Ovary (tissue), 7 donors: ENCODE measurements at regions not wholly inside any gene's neighbourhood (a gene's known extent, or its start where the extent isn't known, plus 50 kb on each side); places are given as distances from the start of the nearest gene placed in this dataset.

Experiments
- DNase-seq, 5 donors: peaks; one replicate each; pipeline ENCODE4 v3.0.0-alpha.2; 2019 to 2020
- H3K27ac ChIP-seq, 2 donors: fragments of 200-600 bp; one replicate each; pipeline versions ENCODE4 v1.5.1 to v1.8.0; 2019 to 2022
- H3K27me3 ChIP-seq: fragments of 200-600 bp; one replicate; pipeline ENCODE4 v1.8.0; 2022
- H3K36me3 ChIP-seq: fragments of 200-600 bp; sonication (generic); one replicate; pipeline ENCODE4 v1.5.1; 2019
- H3K4me1 ChIP-seq: one replicate; pipeline ENCODE4 v1.8.1; 2013; ENCODE audit warnings: mild to moderate bottlenecking, moderate library complexity; ENCODE audit not compliant: insufficient read depth
- H3K4me3 ChIP-seq: fragments of 200-600 bp; sonication (generic); one replicate; pipeline ENCODE4 v1.5.1; 2017
- H3K9me3 ChIP-seq, 2 donors: fragments of 200-600 bp in 1 of 2; sonication (generic) in 1 of 2; one replicate each; pipeline versions ENCODE4 v1.5.1 to v1.8.1; 2013 to 2019; ENCODE audit warnings: mild to moderate bottlenecking in 1 of 2, moderate library complexity in 1 of 2
- EP300 ChIP-seq: sonication (generic); formaldehyde crosslinking; IDR thresholded peaks from one replicate; pipeline ENCODE4 v1.6.1; 2017; ENCODE audit warnings: antibody characterized with exemption
- POLR2A ChIP-seq: fragments of 450-650 bp; IDR thresholded peaks from one replicate; pipeline ENCODE4 v1.6.1; 2017; ENCODE audit warnings: antibody characterized with exemption, mild to moderate bottlenecking, moderate library complexity
- WGBS, 3 donors: extraction: QIAGEN DNeasy Blood & Tissue Kit in 1 of 3; methylation state at CpG; one replicate each; pipeline versions ENCODE4 v1.1.5 to v1.1.7; 2013 to 2017; 5-methylcytosine and 5-hydroxymethylcytosine counted together
- intact Hi-C, 4 donors: fragments of 100-400 bp; cut with DNase I; formaldehyde crosslinking; loops; one replicate each; pipeline versions ENCODE4 v1.11.0 to v1.15.1; 2022 to 2023
- TF ChIP-seq, protein P1 (sequence below), 3 donors: fragments of 450-650 bp in 2 of 3; fragments of 200-600 bp in 1 of 3; IDR thresholded peaks; one replicate each; pipeline versions ENCODE4 v1.5.1 to v1.8.0; 2016 to 2022; ENCODE audit warnings: antibody characterized with exemption in 3 of 3, mild to moderate bottlenecking in 1 of 3
- donor health status: DM: no; HTN: no; CAD: no; lungs with moderate emphysema.
- donor health status: DM: no; HTN: no; CAD: no.
- donor health status: Bipolar disorder and iron deficiency.
- donor health status: DM: no; HTN: no; CAD: no.
- donor health status: DM: yes; HTN: yes; CAD: no.

DNA sequence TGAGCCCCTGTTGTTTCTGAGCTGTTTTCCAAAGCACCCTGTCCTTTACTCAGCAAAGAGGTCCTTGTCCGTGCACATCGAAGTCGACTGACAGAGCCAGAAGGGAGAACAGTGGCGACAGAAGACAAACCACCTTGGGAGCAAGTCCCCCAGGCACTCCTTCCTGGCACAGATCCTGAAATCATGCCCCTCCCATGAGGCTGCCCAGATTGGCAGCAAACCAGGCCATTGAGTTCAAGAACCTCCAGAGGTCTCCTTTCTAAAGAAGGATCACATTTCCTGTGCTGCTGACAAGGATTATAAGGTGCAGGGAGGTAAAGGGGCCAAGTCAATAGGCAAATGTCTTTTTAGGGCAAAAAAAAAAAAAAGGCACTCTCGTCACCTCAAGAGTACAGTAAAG, 84.7 kb upstream of the HIVEP3 start:
- TF ChIP-seq EP300 (no peak), POLR2A (no peak)
- TF ChIP-seq, protein P1, sequence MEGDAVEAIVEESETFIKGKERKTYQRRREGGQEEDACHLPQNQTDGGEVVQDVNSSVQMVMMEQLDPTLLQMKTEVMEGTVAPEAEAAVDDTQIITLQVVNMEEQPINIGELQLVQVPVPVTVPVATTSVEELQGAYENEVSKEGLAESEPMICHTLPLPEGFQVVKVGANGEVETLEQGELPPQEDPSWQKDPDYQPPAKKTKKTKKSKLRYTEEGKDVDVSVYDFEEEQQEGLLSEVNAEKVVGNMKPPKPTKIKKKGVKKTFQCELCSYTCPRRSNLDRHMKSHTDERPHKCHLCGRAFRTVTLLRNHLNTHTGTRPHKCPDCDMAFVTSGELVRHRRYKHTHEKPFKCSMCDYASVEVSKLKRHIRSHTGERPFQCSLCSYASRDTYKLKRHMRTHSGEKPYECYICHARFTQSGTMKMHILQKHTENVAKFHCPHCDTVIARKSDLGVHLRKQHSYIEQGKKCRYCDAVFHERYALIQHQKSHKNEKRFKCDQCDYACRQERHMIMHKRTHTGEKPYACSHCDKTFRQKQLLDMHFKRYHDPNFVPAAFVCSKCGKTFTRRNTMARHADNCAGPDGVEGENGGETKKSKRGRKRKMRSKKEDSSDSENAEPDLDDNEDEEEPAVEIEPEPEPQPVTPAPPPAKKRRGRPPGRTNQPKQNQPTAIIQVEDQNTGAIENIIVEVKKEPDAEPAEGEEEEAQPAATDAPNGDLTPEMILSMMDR (IDR thresholded peaks at IDR 0.05), result no peak
- Histone ChIP-seq H3K4me3 (no peak overlapping the region), H3K36me3 (no peaks in the 10 kb centered on the region), H3K27ac (no peak overlapping the region), H3K4me1 (no peaks in the 10 kb centered on the region), H3K9me3 (no peaks in the 10 kb centered on the region), H3K27me3 (no peaks in the 10 kb centered on the region)
- intact Hi-C loops, result no loop called here
- WGBS, 3 donors, result 89 to 96% (median 91%) methylated on average over 5 of the region's 5 CpGs
- DNase-seq, result no peak

DNA sequence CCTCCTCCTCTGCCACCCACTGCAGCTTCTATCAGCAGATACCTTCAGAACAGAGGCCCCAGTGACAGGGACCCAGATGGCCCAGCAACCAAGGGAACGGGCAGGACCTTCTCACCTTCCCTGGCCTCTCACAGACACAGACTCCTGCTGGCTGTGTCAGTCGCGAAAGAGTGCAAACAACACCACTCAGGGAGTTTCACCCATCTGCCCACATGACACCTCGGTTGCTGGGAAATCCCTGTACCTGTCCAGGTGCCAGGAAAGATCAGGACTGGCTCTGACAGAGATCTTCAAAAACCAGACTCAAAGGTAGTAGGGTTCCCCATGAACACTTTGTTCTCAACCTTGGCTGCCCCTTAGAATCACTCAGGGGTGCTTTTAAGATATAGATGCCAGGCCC, 83.5 kb upstream of the HIVEP3 start:
- WGBS, 3 donors, result 77 to 84% (median 81%) methylated on average over 4 of the region's 4 CpGs
- intact Hi-C loops, result no loop called here
- H3K4me1 ChIP-seq, result no peaks in the 10 kb centered on the region
- TF ChIP-seq EP300 (no peak), POLR2A (no peak)
- TF ChIP-seq, protein P1 (IDR thresholded peaks at IDR 0.05), result no peak
- no peaks in the 10 kb centered on the region for H3K27me3 ChIP-seq
- H3K4me3 ChIP-seq, result no peak overlapping the region
- no peaks in the 10 kb centered on the region for H3K9me3 ChIP-seq
- H3K27ac ChIP-seq, result no peak overlapping the region
- no peaks in the 10 kb centered on the region for H3K36me3 ChIP-seq
- no peak for DNase-seq

GRCh38 chr1:42000766-42001165, 82.0 kb upstream of the HIVEP3 start:
- 86 to 93% (median 89%) methylated on average over 3 of the region's 3 CpGs for WGBS, 3 donors
- H3K4me1 ChIP-seq, result no peaks in the 10 kb centered on the region
- DNase-seq, result no peak
- TF ChIP-seq EP300, result no peak
- TF ChIP-seq, protein P1 (IDR thresholded peaks at IDR 0.05), result no peak
- TF ChIP-seq POLR2A, result no peak
- no peaks in the 10 kb centered on the region for H3K27me3 ChIP-seq
- no peaks in the 10 kb centered on the region for H3K9me3 ChIP-seq
- intact Hi-C loops, result no loop called here
- H3K27ac ChIP-seq, result no peak overlapping the region
- H3K4me3 ChIP-seq, result no peak overlapping the region
- no peaks in the 10 kb centered on the region for H3K36me3 ChIP-seq

- DNase-seq, result no peak
- H3K27ac ChIP-seq, result no peak overlapping the region
- no peaks in the 10 kb centered on the region for H3K27me3 ChIP-seq
- intact Hi-C loops, result no loop called here
- no peak overlapping the region for H3K4me3 ChIP-seq
- no peaks in the 10 kb centered on the region for H3K4me1 ChIP-seq
- TF ChIP-seq, protein P1 (IDR thresholded peaks at IDR 0.05), result no peak
- TF ChIP-seq EP300 (no peak), POLR2A (no peak)
- H3K9me3 ChIP-seq, result no peaks in the 10 kb centered on the region
- H3K36me3 ChIP-seq, result no peaks in the 10 kb centered on the region
Observed at GRCh38 chr1:41999884-42000283, 81.2 kb upstream of the HIVEP3 start.

- Histone ChIP-seq H3K27me3 (no peaks in the 10 kb centered on the region), H3K4me3 (no peak overlapping the region), H3K27ac (no peak overlapping the region), H3K36me3 (no peaks in the 10 kb centered on the region), H3K9me3 (no peaks in the 10 kb centered on the region), H3K4me1 (no peaks in the 10 kb centered on the region)
- DNase-seq, result no peak
- TF ChIP-seq EP300, result no peak
- TF ChIP-seq POLR2A, result no peak
- TF ChIP-seq, protein P1 (IDR thresholded peaks at IDR 0.05), result no peak
- intact Hi-C loops, result no loop called here
Observed at GRCh38 chr1:41998250-41998649, 79.5 kb upstream of the HIVEP3 start.
